Left lung (tissue), 4 donors: ENCODE measurements at regions not wholly inside any gene's neighbourhood (a gene's known extent, or its start where the extent isn't known, plus 50 kb on each side); places are given as distances from the start of the nearest gene placed in this dataset.

ENCODE experiments used
- ATAC-seq: fragments of 200-7000 bp; cut with Tn5 transposase; one replicate; pipeline ENCODE4 v1.9.1; 2020; ENCODE audit warnings: moderate library complexity
- DNase-seq, 4 donors: peaks; one replicate each; pipeline ENCODE4 v3.0.0-alpha.2; 2013 to 2020
- H3K27ac ChIP-seq, 2 donors: fragments of 200-600 bp; sonication (generic) in 1 of 2; one replicate each; pipeline versions ENCODE4 v1.5.0 to v1.8.0; 2020 to 2021
- H3K27me3 ChIP-seq, 2 donors: fragments of 200-600 bp; sonication (generic) in 1 of 2; one replicate each; pipeline versions ENCODE4 v1.5.0 to v1.8.0; 2020 to 2021
- H3K36me3 ChIP-seq, 2 donors: fragments of 200-600 bp; sonication (generic) in 1 of 2; one replicate each; pipeline versions ENCODE4 v1.5.0 to v1.8.0; 2020 to 2021
- H3K4me1 ChIP-seq, 2 donors: fragments of 200-600 bp; one replicate each; pipeline ENCODE4 v1.8.0; 2021
- H3K4me3 ChIP-seq, 2 donors: fragments of 200-600 bp; sonication (generic) in 1 of 2; one replicate each; pipeline versions ENCODE4 v1.5.0 to v1.8.0; 2020 to 2021; ENCODE audit warnings: mild to moderate bottlenecking in 1 of 2
- H3K9me3 ChIP-seq, 2 donors: fragments of 200-600 bp; sonication (generic) in 1 of 2; one replicate each; pipeline versions ENCODE4 v1.5.0 to v1.8.0; 2020 to 2021
- CTCF ChIP-seq, 2 donors: fragments of 200-600 bp; sonication (generic) in 1 of 2; IDR thresholded peaks; one replicate each; pipeline versions ENCODE4 v1.5.0 to v1.8.0; 2021; ENCODE audit warnings: antibody characterized with exemption in 2 of 2
- intact Hi-C, 2 donors: fragments of 100-400 bp; cut with DNase I; formaldehyde crosslinking; loops; one replicate each; pipeline versions ENCODE4 v1.11.2 to v1.14.2; 2022
- donor health status: DM: no; HTN: yes; CAD: no.
- donor health status: DM: no; HTN: no; CAD: no.

GRCh38 chr2:149915151-149915550, 327.6 kb upstream of the MMADHC start:
- no peak for DNase-seq
- Histone ChIP-seq H3K4me1 (no peaks in the 10 kb centered on the region), H3K36me3 (no peaks in the 10 kb centered on the region), H3K9me3 (peaks cover 0 to 23% of the 10 kb centered on the region in 2 donors), H3K27me3 (no peaks in the 10 kb centered on the region), H3K27ac (no peak overlapping the region), H3K4me3 (no peak overlapping the region)
- no peak for TF ChIP-seq CTCF (IDR thresholded peaks at IDR 0.05)
- ATAC-seq: no peak
- intact Hi-C loops: no loop called here

DNA sequence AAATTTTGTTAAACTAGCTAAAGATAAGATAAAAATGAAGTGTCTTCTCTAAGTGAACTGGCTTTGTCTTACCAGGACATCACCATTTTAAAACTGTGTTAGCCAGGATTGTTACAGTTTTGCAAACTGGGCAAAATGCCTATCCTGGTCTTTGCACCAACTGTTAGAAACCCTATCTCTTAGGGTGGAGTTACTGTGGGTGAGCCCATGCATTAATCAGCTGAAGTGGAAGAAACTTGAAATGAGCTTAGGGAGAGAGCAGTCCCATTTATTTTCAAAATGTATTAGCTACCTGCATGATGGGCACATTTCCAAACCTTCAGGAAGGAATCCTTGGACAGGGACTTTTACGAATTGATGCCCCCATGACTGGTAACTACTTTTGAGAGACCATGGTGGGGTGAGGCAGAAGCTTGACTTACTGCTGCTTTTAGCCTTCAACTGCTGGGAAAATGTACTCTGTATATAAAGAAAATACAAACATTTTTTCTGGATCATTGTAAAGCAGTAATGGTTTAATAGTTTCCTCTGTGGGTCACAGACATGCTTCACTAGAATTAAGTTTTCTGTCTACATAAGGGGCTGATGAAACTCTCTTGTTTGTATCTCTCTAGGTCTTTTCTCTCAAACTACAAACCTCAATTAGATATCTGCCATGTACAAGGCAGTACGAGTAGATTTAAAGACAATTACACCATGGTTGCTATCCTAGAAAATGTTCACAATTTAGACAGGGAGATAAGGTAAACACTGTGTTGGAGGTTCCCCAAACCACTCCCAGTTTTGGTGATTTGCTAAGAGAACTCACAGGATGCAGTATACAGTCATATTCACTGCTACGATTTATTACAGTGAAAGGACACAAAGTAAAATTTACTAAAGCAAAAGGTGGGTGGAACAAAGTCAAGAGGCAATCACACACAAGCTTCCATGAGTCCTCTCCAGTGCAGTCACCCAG, 321.4 kb upstream of the MMADHC start:
- no peak for TF ChIP-seq CTCF (IDR thresholded peaks at IDR 0.05)
- no peak for ATAC-seq

GRCh38 chr2:149906886-149907285, 319.3 kb upstream of the MMADHC start:
- Histone ChIP-seq H3K27ac (no peak overlapping the region), H3K4me3 (no peak overlapping the region), H3K27me3 (no peaks in the 10 kb centered on the region), H3K4me1 (no peaks in the 10 kb centered on the region), H3K36me3 (no peaks in the 10 kb centered on the region), H3K9me3 (no peaks in the 10 kb centered on the region)
- no peak for ATAC-seq
- no peak for DNase-seq
- intact Hi-C loops: no loop called here
- TF ChIP-seq CTCF (IDR thresholded peaks at IDR 0.05): no peak

More for the DNA sequence above, 321.4 kb upstream of the MMADHC start:
- H3K4me3 ChIP-seq: no peak overlapping the region
- no peaks in the 10 kb centered on the region for H3K36me3 ChIP-seq
- intact Hi-C loops: no loop called here
- no peaks in the 10 kb centered on the region for H3K27me3 ChIP-seq
- H3K4me1 ChIP-seq: no peaks in the 10 kb centered on the region
- no peak overlapping the region for H3K27ac ChIP-seq
- peak in 2 of 4 donors; percentile 14 to 42 for DNase-seq
- peaks cover 0 to 9% of the 10 kb centered on the region in 2 donors for H3K9me3 ChIP-seq

GRCh38 chr2:149904352-149905175, 317.0 kb upstream of the MMADHC start:
- Histone ChIP-seq H3K4me3 (no peak overlapping the region), H3K27ac (no peak overlapping the region), H3K36me3 (no peaks in the 10 kb centered on the region), H3K4me1 (no peaks in the 10 kb centered on the region), H3K9me3 (no peaks in the 10 kb centered on the region), H3K27me3 (no peaks in the 10 kb centered on the region)
- ATAC-seq: no peak
- intact Hi-C loops: no loop called here
- DNase-seq: no peak
- TF ChIP-seq CTCF (IDR thresholded peaks at IDR 0.05): no peak

- Histone ChIP-seq H3K4me1 (no peaks in the 10 kb centered on the region), H3K9me3 (no peaks in the 10 kb centered on the region), H3K36me3 (no peaks in the 10 kb centered on the region), H3K27ac (no peak overlapping the region), H3K4me3 (no peak overlapping the region), H3K27me3 (no peaks in the 10 kb centered on the region)
- ATAC-seq: no peak
- intact Hi-C loops: no loop called here
- no peak for TF ChIP-seq CTCF (IDR thresholded peaks at IDR 0.05)
- DNase-seq: no peak
These were observed 316.1 kb upstream of the MMADHC start for GRCh38 chr2:149903626-149904025.
